ENCODE measurements at regions not wholly inside any gene's neighbourhood (a gene's known extent, or its start where the extent isn't known, plus 50 kb on each side); places are given as distances from the start of the nearest gene placed in this dataset.
"Not testable (repeated sequence)": the region's sequence is repeated elsewhere in the genome, so short reads cannot be mapped to it uniquely, and the experiment has no call there.

GRCh38 chrX:66882101-66882500, 243.2 kb upstream of the EDA2R start:
- DNase-seq (ENCODE audit: low spot score) = no peak
- no peak for TF ChIP-seq CTCF (conservative IDR thresholded peaks at IDR 0.05; ENCODE audit: low read depth)
- POLR2A ChIA-PET (ENCODE audit: low non-redundant PET) = no interaction called here
- CTCF ChIA-PET = no interaction called here
- H3K27ac ChIP-seq = no peak overlapping the region

GRCh38 chrX:66876776-66877175, 237.9 kb upstream of the EDA2R start:
- H3K27ac ChIP-seq = no peak overlapping the region
- no peak for DNase-seq (ENCODE audit: low spot score)
- POLR2A ChIA-PET (ENCODE audit: low non-redundant PET) = no interaction called here
- CTCF ChIA-PET = no interaction called here
- TF ChIP-seq CTCF (conservative IDR thresholded peaks at IDR 0.05; ENCODE audit: low read depth) = no peak

- POLR2A ChIA-PET (ENCODE audit: low non-redundant PET) = no interaction called here
- H3K27ac ChIP-seq = no peak overlapping the region
- DNase-seq (ENCODE audit: low spot score) = no peak
- TF ChIP-seq CTCF (conservative IDR thresholded peaks at IDR 0.05; ENCODE audit: low read depth) = no peak
- CTCF ChIA-PET = no interaction called here
These were observed 233.9 kb upstream of the EDA2R start for GRCh38 chrX:66872771-66873170.

DNA sequence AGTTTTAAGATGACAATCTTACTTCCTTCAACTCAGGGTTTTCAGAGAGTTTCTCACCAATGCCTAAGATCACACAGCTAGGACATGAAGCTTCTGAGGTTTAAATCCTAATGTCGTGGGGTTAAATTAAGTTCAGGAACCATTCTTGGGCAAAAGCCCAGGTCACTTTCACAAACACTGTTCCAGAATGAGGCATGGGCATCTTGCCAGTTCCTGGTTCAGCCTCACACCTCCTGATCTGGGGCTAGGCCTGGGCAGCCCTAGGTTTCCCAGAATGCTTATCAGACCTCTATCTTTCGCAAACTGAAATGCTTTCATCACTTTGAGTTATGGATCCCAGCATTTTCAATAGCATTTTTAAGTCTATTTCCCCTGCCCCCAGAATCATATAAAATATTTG, 224.8 kb upstream of the EDA2R start:
- no peak overlapping the region for H3K27ac ChIP-seq
- TF ChIP-seq CTCF (conservative IDR thresholded peaks at IDR 0.05; ENCODE audit: low read depth) = no peak
- no peak for DNase-seq (ENCODE audit: low spot score)
- POLR2A ChIA-PET (ENCODE audit: low non-redundant PET) = no interaction called here
- CTCF ChIA-PET = no interaction called here

GRCh38 chrX:66833426-66833825, 194.5 kb upstream of the EDA2R start:
- no peak overlapping the region for H3K27ac ChIP-seq
- ChIA-PET POLR2A (ENCODE audit: low non-redundant PET) (no interaction called here), CTCF (no interaction called here)
- no peak for DNase-seq (ENCODE audit: low spot score)
- TF ChIP-seq CTCF (conservative IDR thresholded peaks at IDR 0.05; ENCODE audit: low read depth) = no peak

GRCh38 chrX:66815227-66815626, 176.3 kb upstream of the EDA2R start:
- H3K27ac ChIP-seq = no peak overlapping the region
- no peak for TF ChIP-seq CTCF (conservative IDR thresholded peaks at IDR 0.05; ENCODE audit: low read depth)
- CTCF ChIA-PET = no interaction called here
- no peak for DNase-seq (ENCODE audit: low spot score)
- POLR2A ChIA-PET (ENCODE audit: low non-redundant PET) = no interaction called here

- H3K27ac ChIP-seq; CTCF ChIA-PET; POLR2A ChIA-PET (ENCODE audit: low non-redundant PET); DNase-seq (ENCODE audit: low spot score): not testable (repeated sequence)
These were observed 155.6 kb upstream of the EDA2R start for GRCh38 chrX:66794514-66794913.
